NCI-H2227 (cell line): ENCODE measurements at regions not wholly inside any gene's neighbourhood (a gene's known extent, or its start where the extent isn't known, plus 50 kb on each side); places are given as distances from the start of the nearest gene placed in this dataset.

Experiments used
- DNase-seq: peaks from one replicate; lab custom pipeline; 2025; ENCODE audit not compliant: unreplicated experiment; lab: John Stamatoyannopoulos, UW

GRCh38 chr11:113584371-113584770 lies 109.2 kb upstream of the DRD2 start:
- no peak for DNase-seq

- no peak for DNase-seq
Observed at GRCh38 chr11:113581713-113582112, 106.5 kb upstream of the DRD2 start.

- peak; percentile 12 for DNase-seq
Observed at GRCh38 chr11:113579292-113579940, 104.2 kb upstream of the DRD2 start.

- DNase-seq: no peak
Observed at GRCh38 chr11:113578715-113579250, 103.6 kb upstream of the DRD2 start.

- no peak for DNase-seq
Observed at GRCh38 chr11:113578033-113578380, 102.8 kb upstream of the DRD2 start.

- DNase-seq: no peak
Observed at GRCh38 chr11:113577356-113578032, 102.3 kb upstream of the DRD2 start.

- DNase-seq: no peak
Observed at GRCh38 chr11:113574586-113574985, 99.4 kb upstream of the DRD2 start.

- DNase-seq: peak; percentile 81
Observed at GRCh38 chr11:113574171-113574570, 99.0 kb upstream of the DRD2 start.

- DNase-seq: no peak
Observed at GRCh38 chr11:113572136-113572735, 97.0 kb upstream of the DRD2 start.

- no peak for DNase-seq
Observed at GRCh38 chr11:113571531-113571930, 96.3 kb upstream of the DRD2 start.

GRCh38 chr11:113570906-113571305 lies 95.7 kb upstream of the DRD2 start:
- DNase-seq: no peak

GRCh38 chr11:113569391-113569790 lies 94.2 kb upstream of the DRD2 start:
- DNase-seq: no peak

- DNase-seq: peak; percentile 41
Observed at GRCh38 chr11:113568566-113568965, 93.4 kb upstream of the DRD2 start.

GRCh38 chr11:113567867-113568544 lies 92.8 kb upstream of the DRD2 start:
- DNase-seq: no peak

GRCh38 chr11:113567097-113567496 lies 91.9 kb upstream of the DRD2 start:
- no peak for DNase-seq

GRCh38 chr11:113564527-113565130 lies 89.4 kb upstream of the DRD2 start:
- no peak for DNase-seq

- no peak for DNase-seq
Observed at GRCh38 chr11:113563766-113564526, 88.7 kb upstream of the DRD2 start.

- no peak for DNase-seq
Observed at GRCh38 chr11:113562981-113563461, 87.8 kb upstream of the DRD2 start.

- no peak for DNase-seq
Observed at GRCh38 chr11:113562576-113562975, 87.4 kb upstream of the DRD2 start.

- DNase-seq: no peak
Observed at GRCh38 chr11:113557926-113558325, 82.7 kb upstream of the DRD2 start.
